ENCODE measurements at regions not wholly inside any gene's neighbourhood (a gene's known extent, or its start where the extent isn't known, plus 50 kb on each side); places are given as distances from the start of the nearest gene placed in this dataset.

GRCh38 chrX:127490000-127490399, 562.2 kb downstream of the ACTRT1 start (continued):
- TF ChIP-seq IRF4 (IDR thresholded peaks at IDR 0.05; ENCODE audit: low read depth, low read length) (no peak), SIX5 (IDR thresholded peaks at IDR 0.05; ENCODE audit: low read depth, low read length, severe bottlenecking) (no peak)

GRCh38 chrX:127466211-127466610, 586.0 kb downstream of the ACTRT1 start:
- in situ Hi-C loops (cut with MboI): no loop called here
- Histone ChIP-seq H3K27me3 (replicated peaks in 1 of 2; ENCODE audit: control insufficient read depth in 2 of 2, insufficient read depth in 2 of 2, low read length in 1 of 2) (no peaks in the 10 kb centered on the region), H3K4me1 (ENCODE audit: control insufficient read depth, insufficient read depth, low read length) (no peaks in the 10 kb centered on the region), H3K79me2 (ENCODE audit: control insufficient read depth, insufficient read depth, low read length) (no peaks in the 10 kb centered on the region), H2AFZ (ENCODE audit: control insufficient read depth, low read depth, low read length) (no peak overlapping the region), H4K20me1 (ENCODE audit: control insufficient read depth, insufficient read depth) (no peaks in the 10 kb centered on the region), H3K9ac (ENCODE audit: control insufficient read depth, insufficient read depth, low read length) (no peak overlapping the region), H3K36me3 (ENCODE audit: control insufficient read depth in 2 of 2, insufficient read depth in 2 of 2, low read length in 1 of 2) (no peaks in the 10 kb centered on the region), H3K27ac (ENCODE audit: control insufficient read depth, insufficient read depth) (no peak overlapping the region), H3K4me2 (ENCODE audit: control insufficient read depth, insufficient read depth) (no peak overlapping the region), H3K4me3 (no peak overlapping the region), H3K9me3 (replicated peaks; ENCODE audit: control insufficient read depth, insufficient read depth, low read length) (no peaks in the 10 kb centered on the region)
- RAD21 ChIA-PET (ENCODE audit: unreplicated experiment): no interaction called here
- no peak for ATAC-seq
- BruUV-seq (replicated peaks): no TSS peak
- intact Hi-C loops (cut with micrococcal nuclease; ENCODE audit: unreplicated experiment): no loop called here
- FAIRE-seq: no peak
- POLR2A ChIA-PET: no interaction called here
- TF ChIP-seq NFYB (IDR thresholded peaks at IDR 0.05; ENCODE audit: insufficient read depth, low read depth, low read length) (no peak), NKRF (conservative IDR thresholded peaks at IDR 0.05) (no peak), TCF12 (IDR thresholded peaks at IDR 0.05; ENCODE audit: low read depth, low read length) (no peak), PAX8 (IDR thresholded peaks at IDR 0.05) (no peak)
- TF ChIP-seq, protein P1, sequence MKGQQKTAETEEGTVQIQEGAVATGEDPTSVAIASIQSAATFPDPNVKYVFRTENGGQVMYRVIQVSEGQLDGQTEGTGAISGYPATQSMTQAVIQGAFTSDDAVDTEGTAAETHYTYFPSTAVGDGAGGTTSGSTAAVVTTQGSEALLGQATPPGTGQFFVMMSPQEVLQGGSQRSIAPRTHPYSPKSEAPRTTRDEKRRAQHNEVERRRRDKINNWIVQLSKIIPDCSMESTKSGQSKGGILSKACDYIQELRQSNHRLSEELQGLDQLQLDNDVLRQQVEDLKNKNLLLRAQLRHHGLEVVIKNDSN (IDR thresholded peaks at IDR 0.05; ENCODE audit: borderline replicate concordance, extremely low read length, insufficient read depth, low read depth, low read length): no peak
- TF ChIP-seq, protein P2, sequence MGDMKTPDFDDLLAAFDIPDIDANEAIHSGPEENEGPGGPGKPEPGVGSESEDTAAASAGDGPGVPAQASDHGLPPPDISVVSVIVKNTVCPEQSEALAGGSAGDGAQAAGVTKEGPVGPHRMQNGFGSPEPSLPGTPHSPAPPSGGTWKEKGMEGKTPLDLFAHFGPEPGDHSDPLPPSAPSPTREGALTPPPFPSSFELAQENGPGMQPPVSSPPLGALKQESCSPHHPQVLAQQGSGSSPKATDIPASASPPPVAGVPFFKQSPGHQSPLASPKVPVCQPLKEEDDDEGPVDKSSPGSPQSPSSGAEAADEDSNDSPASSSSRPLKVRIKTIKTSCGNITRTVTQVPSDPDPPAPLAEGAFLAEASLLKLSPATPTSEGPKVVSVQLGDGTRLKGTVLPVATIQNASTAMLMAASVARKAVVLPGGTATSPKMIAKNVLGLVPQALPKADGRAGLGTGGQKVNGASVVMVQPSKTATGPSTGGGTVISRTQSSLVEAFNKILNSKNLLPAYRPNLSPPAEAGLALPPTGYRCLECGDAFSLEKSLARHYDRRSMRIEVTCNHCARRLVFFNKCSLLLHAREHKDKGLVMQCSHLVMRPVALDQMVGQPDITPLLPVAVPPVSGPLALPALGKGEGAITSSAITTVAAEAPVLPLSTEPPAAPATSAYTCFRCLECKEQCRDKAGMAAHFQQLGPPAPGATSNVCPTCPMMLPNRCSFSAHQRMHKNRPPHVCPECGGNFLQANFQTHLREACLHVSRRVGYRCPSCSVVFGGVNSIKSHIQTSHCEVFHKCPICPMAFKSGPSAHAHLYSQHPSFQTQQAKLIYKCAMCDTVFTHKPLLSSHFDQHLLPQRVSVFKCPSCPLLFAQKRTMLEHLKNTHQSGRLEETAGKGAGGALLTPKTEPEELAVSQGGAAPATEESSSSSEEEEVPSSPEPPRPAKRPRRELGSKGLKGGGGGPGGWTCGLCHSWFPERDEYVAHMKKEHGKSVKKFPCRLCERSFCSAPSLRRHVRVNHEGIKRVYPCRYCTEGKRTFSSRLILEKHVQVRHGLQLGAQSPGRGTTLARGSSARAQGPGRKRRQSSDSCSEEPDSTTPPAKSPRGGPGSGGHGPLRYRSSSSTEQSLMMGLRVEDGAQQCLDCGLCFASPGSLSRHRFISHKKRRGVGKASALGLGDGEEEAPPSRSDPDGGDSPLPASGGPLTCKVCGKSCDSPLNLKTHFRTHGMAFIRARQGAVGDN (IDR thresholded peaks at IDR 0.05): no peak
- TF ChIP-seq, protein P3, sequence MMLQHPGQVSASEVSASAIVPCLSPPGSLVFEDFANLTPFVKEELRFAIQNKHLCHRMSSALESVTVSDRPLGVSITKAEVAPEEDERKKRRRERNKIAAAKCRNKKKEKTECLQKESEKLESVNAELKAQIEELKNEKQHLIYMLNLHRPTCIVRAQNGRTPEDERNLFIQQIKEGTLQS (IDR thresholded peaks at IDR 0.05; ENCODE audit: borderline replicate concordance, extremely low read depth, low read depth, low read length): no peak
- SMC1A ChIA-PET (ENCODE audit: uncharacterized antibody, unreplicated experiment): no interaction called here
- DNase-seq (ENCODE audit: low read depth, low spot score): no peak
- CTCF ChIA-PET: no interaction called here

All from GM12878 (cell line).